ENCODE measurements at regions not wholly inside any gene's neighbourhood (a gene's known extent, or its start where the extent isn't known, plus 50 kb on each side); places are given as distances from the start of the nearest gene placed in this dataset.

GRCh38 chr12:90672081-90672480, 282.9 kb downstream of the CCER1 start:
- TF ChIP-seq, protein P1, sequence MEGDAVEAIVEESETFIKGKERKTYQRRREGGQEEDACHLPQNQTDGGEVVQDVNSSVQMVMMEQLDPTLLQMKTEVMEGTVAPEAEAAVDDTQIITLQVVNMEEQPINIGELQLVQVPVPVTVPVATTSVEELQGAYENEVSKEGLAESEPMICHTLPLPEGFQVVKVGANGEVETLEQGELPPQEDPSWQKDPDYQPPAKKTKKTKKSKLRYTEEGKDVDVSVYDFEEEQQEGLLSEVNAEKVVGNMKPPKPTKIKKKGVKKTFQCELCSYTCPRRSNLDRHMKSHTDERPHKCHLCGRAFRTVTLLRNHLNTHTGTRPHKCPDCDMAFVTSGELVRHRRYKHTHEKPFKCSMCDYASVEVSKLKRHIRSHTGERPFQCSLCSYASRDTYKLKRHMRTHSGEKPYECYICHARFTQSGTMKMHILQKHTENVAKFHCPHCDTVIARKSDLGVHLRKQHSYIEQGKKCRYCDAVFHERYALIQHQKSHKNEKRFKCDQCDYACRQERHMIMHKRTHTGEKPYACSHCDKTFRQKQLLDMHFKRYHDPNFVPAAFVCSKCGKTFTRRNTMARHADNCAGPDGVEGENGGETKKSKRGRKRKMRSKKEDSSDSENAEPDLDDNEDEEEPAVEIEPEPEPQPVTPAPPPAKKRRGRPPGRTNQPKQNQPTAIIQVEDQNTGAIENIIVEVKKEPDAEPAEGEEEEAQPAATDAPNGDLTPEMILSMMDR (IDR thresholded peaks at IDR 0.05), result no peak
- TF ChIP-seq POLR2A (IDR thresholded peaks at IDR 0.05), result no peak
